Mucosa of rectum (tissue), 2 donors: ENCODE measurements at regions not wholly inside any gene's neighbourhood (a gene's known extent, or its start where the extent isn't known, plus 50 kb on each side); places are given as distances from the start of the nearest gene placed in this dataset.

Experiments used
- H3K27ac ChIP-seq, 2 donors: one replicate each; pipeline ENCODE4 v1.7.0; 2013; ENCODE audit warnings: inconsistent platforms in 2 of 2, low read depth in 2 of 2, low read length in 2 of 2
- H3K27me3 ChIP-seq, 2 donors: one replicate each; pipeline ENCODE4 v1.7.0; 2013; ENCODE audit warnings: low read length in 2 of 2; ENCODE audit not compliant: control insufficient read depth in 2 of 2, insufficient read depth in 2 of 2
- H3K36me3 ChIP-seq, 2 donors: one replicate each; pipeline ENCODE4 v1.7.0; 2013; ENCODE audit warnings: low read length in 2 of 2; ENCODE audit not compliant: control insufficient read depth in 2 of 2, insufficient read depth in 2 of 2
- H3K4me1 ChIP-seq, 2 donors: one replicate each; pipeline ENCODE4 v1.7.0; 2013; ENCODE audit warnings: low read length in 2 of 2, mild to moderate bottlenecking in 1 of 2; ENCODE audit not compliant: control insufficient read depth in 2 of 2, insufficient read depth in 2 of 2
- H3K4me3 ChIP-seq, 2 donors: one replicate each; pipeline ENCODE4 v1.7.0; 2013; ENCODE audit warnings: low read length in 2 of 2
- H3K9ac ChIP-seq, 2 donors: one replicate each; pipeline ENCODE4 v1.7.0; 2013; ENCODE audit warnings: low read length in 2 of 2, low read depth in 1 of 2, mild to moderate bottlenecking in 1 of 2
- H3K9me3 ChIP-seq, 2 donors: one replicate each; pipeline ENCODE4 v1.7.0; 2013; ENCODE audit warnings: low read length in 2 of 2; ENCODE audit not compliant: control insufficient read depth in 2 of 2
- donor health status: healthy.
- donor health status: Normal muscosa, but diverticular disease.

DNA sequence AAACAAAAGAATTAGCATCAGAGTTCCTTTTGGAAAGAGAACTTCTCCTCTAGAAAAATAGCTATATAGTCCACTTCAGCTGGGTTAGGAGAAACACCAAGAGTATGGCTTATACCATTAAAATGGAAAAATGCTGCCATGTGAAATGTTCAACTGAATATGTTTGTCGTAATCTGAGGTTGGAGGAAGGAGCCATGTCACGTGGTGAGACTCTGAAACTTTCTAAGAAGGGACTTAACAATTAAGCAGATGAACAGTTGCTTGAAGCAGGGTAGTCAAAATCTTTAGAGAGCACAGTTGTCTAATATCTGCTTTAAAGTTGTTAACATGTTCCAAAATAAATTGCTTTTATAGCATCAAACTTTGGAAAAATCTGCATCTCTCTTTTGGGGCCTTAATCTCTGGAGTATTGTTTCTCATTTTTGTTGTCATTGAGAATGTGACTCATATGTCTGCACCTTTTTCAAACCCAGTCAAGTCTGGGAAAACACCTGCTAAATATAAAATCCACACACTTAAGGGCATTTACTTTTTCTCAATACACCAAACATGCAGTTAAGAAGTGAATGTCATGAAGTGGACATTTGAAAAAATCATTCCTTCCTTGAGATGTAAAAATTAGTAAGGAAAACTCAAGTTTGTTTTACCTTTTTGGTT lies 168.8 kb upstream of the PDE5A start:
- peaks cover 0 to 2% of the 10 kb centered on the region in 2 donors for H3K4me1 ChIP-seq
- no peaks in the 10 kb centered on the region for H3K9me3 ChIP-seq
- no peak overlapping the region for H3K9ac ChIP-seq
- H3K4me3 ChIP-seq, result no peak overlapping the region
- H3K27ac ChIP-seq, result no peak overlapping the region
- no peaks in the 10 kb centered on the region for H3K36me3 ChIP-seq
- no peaks in the 10 kb centered on the region for H3K27me3 ChIP-seq

DNA sequence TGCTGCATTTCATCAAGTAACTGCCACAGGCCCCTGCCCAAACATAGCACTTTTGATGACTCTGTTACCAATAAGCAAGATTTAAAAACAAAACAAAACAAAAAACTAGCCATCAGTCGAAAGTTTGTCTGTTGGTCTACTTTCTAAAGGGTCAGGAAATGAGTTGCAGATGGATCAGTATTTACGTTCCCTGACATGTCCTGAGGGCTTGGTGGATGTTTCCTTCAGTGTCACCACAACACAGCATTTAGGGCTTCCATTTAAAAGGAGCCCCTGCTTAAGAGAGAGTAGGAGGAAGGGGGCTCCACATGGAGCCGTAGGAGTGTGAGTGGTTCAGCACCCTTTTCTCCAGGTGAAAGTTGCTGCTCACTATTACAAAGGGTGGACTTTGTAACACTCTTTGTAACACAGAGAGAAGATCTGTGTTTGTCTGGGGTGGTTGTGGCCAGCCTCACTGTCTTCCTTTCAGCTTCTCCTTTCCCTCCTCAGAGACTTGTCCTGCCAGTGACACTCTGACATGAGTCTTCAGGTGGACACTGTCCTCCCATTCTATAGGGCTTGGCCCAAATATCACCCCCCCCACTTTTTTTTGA lies 167.5 kb upstream of the PDE5A start:
- Histone ChIP-seq H3K27me3 (no peaks in the 10 kb centered on the region), H3K4me3 (no peak overlapping the region), H3K9me3 (no peaks in the 10 kb centered on the region), H3K27ac (no peak overlapping the region), H3K4me1 (peaks cover 0 to 2% of the 10 kb centered on the region in 2 donors), H3K9ac (no peak overlapping the region), H3K36me3 (no peaks in the 10 kb centered on the region)

DNA sequence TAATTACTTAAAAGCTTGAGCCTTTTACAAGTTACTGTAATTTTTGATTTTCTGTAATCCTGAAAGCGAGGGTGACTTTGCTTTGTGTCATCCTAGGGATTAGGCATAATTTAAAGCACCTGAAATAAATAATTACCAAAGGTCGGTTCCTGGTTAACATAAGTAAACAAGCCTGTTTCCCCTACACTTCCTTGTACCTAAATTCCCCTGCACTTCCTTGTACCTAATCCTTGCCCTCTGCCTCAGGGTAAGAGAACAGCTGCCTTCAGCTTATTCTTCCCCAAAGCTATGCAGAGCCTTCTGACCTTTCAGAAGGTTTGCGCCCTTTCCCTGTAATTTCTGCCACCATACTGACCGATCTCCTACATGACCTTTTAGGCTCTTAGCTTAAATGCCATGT lies 166.1 kb upstream of the PDE5A start:
- Histone ChIP-seq H3K27ac (no peak overlapping the region), H3K9me3 (no peaks in the 10 kb centered on the region), H3K36me3 (no peaks in the 10 kb centered on the region), H3K27me3 (no peaks in the 10 kb centered on the region), H3K4me1 (peaks cover 0 to 2% of the 10 kb centered on the region in 2 donors), H3K4me3 (no peak overlapping the region), H3K9ac (no peak overlapping the region)

DNA sequence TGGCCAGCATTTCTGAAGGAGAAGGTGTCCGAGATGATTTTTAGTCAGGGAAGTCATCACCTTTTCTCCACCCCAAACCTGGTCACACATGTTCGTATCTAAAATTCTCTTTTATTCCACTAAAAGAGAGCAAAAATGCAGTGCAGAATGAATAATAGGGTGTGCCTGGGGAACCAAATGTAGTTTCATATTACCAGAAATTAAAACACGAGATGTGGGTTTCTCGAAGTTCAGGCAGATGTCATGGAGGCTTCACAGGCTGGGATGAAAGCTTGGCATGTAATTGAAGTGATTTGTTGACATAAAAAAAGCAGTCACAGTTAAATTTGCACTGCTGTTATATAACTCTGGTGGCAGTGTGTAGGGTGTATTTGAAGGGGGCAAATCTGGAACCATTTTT lies 165.5 kb upstream of the PDE5A start:
- Histone ChIP-seq H3K9me3 (no peaks in the 10 kb centered on the region), H3K4me3 (no peak overlapping the region), H3K27ac (no peak overlapping the region), H3K4me1 (peaks cover 0 to 2% of the 10 kb centered on the region in 2 donors), H3K9ac (no peak overlapping the region), H3K36me3 (no peaks in the 10 kb centered on the region), H3K27me3 (no peaks in the 10 kb centered on the region)

DNA sequence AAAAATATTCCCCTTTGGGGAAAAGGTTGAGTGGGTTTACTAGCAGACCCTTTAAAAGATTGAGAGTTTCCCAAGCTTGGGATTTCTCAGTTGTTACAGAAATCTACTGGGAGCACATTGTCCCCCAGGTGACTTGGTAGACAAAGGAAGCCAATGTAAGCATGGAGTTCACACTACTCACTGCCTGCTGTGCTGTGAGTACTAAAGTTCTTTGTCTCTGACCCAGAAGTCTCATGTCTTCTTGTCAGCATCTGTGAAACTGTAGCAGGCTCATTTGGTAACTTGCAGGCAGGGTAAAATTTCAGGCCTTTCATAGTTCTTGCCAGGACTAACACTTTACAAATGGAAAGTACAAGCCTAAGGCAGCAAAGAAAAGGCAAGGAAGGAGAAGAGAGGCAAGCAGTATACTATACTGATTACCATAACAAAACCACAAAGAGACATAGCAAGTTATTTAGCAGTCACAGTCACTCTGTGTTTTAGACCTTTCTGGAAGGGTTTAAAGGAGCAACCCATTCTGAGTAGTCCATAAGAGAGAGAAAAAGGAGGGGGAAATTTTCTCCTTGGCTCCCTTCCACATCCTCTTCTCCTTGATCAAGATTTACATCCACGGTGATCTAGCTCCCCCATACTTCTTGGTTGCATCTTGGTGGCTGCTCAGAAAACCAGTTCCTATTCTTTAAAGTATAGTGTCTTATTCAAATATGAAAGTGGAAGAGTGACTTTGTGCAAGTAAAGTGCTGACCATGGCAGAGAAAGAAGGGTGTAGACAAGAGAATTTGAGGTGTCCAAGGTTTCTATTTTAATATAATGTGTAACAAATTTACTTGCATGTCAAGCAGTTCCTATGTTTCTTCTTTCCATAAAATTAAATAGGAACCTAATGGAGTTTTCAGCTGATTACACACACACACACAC lies 160.0 kb upstream of the PDE5A start:
- H3K27me3 ChIP-seq, result no peaks in the 10 kb centered on the region

DNA sequence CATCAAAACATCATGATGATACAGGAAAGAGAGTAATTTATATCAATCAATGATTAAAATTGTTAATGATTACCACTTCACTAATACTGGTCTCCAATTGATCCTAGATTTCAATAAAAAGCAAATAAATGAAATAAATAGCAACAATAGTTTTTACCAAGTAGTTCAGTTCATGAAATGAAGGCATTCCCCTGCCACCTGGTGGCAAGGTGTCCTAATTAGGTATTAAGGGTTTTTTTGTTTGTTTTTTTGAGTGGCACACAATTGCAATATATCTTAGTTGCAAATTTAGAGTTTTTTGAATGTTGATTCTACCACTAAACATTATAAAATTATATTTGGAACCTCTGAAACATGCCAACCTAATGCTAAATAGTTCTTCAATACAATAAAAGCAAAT lies 157.4 kb upstream of the PDE5A start:
- Histone ChIP-seq H3K36me3 (no peaks in the 10 kb centered on the region), H3K9me3 (no peaks in the 10 kb centered on the region), H3K27ac (no peak overlapping the region), H3K4me1 (no peaks in the 10 kb centered on the region), H3K4me3 (no peak overlapping the region), H3K9ac (no peak overlapping the region), H3K27me3 (no peaks in the 10 kb centered on the region)

More for the DNA sequence above, 160.0 kb upstream of the PDE5A start:
- no peaks in the 10 kb centered on the region for H3K9me3 ChIP-seq
- H3K36me3 ChIP-seq, result no peaks in the 10 kb centered on the region
- no peak overlapping the region for H3K27ac ChIP-seq
- H3K9ac ChIP-seq, result no peak overlapping the region
- no peaks in the 10 kb centered on the region for H3K4me1 ChIP-seq
- H3K4me3 ChIP-seq, result no peak overlapping the region

DNA sequence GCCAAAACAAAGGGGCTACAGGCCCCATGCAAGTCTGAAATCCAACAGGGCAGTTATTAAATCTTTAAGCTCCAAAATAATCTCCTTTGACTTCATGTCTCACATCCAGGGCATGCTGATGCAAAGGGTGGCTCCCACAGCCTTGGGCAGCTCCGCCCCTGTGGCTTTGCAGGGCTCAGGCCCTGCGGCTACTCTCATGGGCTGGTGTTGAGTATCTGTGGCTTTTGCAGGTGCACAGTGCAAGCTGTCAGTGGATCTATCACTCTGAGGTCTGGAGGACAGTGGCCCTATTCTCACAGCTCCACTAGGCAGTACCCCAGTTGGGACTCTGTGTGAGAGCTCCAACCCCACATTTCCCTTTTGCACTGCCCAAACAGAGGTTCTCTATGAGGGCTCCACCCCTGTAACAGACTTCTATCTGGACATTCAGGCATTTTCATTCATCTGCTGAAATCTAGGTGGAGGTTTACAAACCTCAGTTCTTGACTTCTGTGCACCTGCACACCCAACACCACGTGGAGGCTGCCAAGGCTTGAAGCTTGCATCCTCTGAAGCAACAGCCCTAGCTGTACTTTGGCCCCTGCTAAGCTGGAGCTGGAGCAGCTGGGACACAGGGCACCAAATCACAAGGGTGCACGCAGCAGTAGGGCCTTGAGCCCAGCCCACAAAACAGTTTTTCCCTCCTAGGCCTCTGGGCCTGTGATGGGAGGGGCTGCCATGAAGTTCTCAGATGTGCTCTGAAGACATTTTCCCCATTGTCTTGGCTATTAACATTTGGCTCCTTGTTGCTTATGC lies 154.8 kb upstream of the PDE5A start:
- H3K36me3 ChIP-seq, result no peaks in the 10 kb centered on the region
- no peaks in the 10 kb centered on the region for H3K27me3 ChIP-seq
- H3K9me3 ChIP-seq, result no peaks in the 10 kb centered on the region
- H3K9ac ChIP-seq, result no peak overlapping the region
- no peaks in the 10 kb centered on the region for H3K4me1 ChIP-seq
- no peak overlapping the region for H3K4me3 ChIP-seq
- no peak overlapping the region for H3K27ac ChIP-seq

DNA sequence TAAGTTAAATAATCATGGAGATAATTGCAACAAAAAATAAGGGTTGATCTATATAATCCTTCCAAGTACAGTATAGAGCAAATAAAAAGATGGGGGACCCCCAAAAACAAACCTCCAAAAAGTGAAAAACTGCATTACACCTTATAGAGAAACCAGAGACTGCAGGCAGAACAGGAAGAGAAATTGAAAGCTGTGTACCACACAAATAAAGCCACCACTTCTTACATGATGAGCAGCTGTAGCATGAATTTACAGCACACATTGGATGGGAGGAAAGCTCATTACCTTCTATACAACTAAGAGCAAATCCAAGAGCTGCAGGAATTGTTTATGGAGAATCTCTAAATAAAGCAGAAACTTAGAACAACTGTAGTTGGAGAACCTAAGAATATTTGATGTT lies 152.4 kb upstream of the PDE5A start:
- Histone ChIP-seq H3K9ac (no peak overlapping the region), H3K36me3 (no peaks in the 10 kb centered on the region), H3K27me3 (no peaks in the 10 kb centered on the region), H3K27ac (no peak overlapping the region), H3K9me3 (no peaks in the 10 kb centered on the region), H3K4me1 (no peaks in the 10 kb centered on the region), H3K4me3 (no peak overlapping the region)

DNA sequence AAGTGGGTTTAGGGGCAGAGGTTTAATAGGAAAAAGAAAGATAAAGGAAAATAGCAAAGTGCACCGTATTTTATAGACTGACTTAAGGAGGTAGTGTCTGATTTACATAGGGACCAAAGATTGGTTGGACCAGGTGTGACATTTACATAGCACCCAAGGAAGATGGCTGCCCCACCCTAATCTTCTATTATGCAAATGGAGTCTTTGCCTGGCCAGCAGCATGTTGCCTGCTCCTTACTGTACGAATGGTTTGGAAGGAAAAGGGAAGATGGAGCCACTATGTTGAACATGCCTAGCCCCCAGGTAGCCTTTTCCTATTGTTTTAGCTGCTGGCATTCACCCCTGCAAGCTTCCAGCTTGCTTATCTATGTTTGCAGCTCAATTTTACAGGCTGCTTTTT lies 146.2 kb upstream of the PDE5A start:
- Histone ChIP-seq H3K4me3 (no peak overlapping the region), H3K9ac (no peak overlapping the region), H3K27ac (no peak overlapping the region)

More for the DNA sequence above, 146.2 kb upstream of the PDE5A start:
- no peaks in the 10 kb centered on the region for H3K27me3 ChIP-seq
- no peaks in the 10 kb centered on the region for H3K9me3 ChIP-seq
- no peaks in the 10 kb centered on the region for H3K4me1 ChIP-seq
- H3K36me3 ChIP-seq, result no peaks in the 10 kb centered on the region
